HUES48 (cell line): ENCODE measurements at regions not wholly inside any gene's neighbourhood (a gene's known extent, or its start where the extent isn't known, plus 50 kb on each side); places are given as distances from the start of the nearest gene placed in this dataset.

Experiments used
- H3K27ac ChIP-seq: one replicate; pipeline ENCODE4 v1.7.0; 2013; ENCODE audit warnings: low read depth, low read length, inconsistent platforms
- H3K27me3 ChIP-seq: 2 replicates; pipeline ENCODE4 v1.6.1; 2013; ENCODE audit warnings: mild to moderate bottlenecking, low read length; ENCODE audit not compliant: control insufficient read depth, insufficient read depth
- H3K36me3 ChIP-seq: 2 replicates; pipeline ENCODE4 v1.6.1; 2013; ENCODE audit warnings: low read length; ENCODE audit not compliant: control insufficient read depth, insufficient read depth
- H3K4me1 ChIP-seq: 2 replicates; pipeline ENCODE4 v1.6.1; 2013; ENCODE audit warnings: mild to moderate bottlenecking, low read length; ENCODE audit not compliant: control insufficient read depth, insufficient read depth
- H3K4me3 ChIP-seq: 2 replicates; pipeline ENCODE4 v1.5.1; 2013; ENCODE audit warnings: mild to moderate bottlenecking, low read depth, low read length
- H3K9ac ChIP-seq: 2 replicates; pipeline ENCODE4 v1.6.1; 2013; ENCODE audit warnings: mild to moderate bottlenecking, low read depth, low read length, moderate library complexity
- H3K9me3 ChIP-seq: 2 replicates; pipeline ENCODE4 v1.6.1; 2013; ENCODE audit warnings: low read length; ENCODE audit not compliant: control insufficient read depth, insufficient read depth

- H3K27ac ChIP-seq = no peak overlapping the region
- H3K27me3 ChIP-seq = no peaks in the 10 kb centered on the region
- no peaks in the 10 kb centered on the region for H3K36me3 ChIP-seq
- H3K9me3 ChIP-seq = no peaks in the 10 kb centered on the region
- H3K4me1 ChIP-seq = no peaks in the 10 kb centered on the region
- H3K4me3 ChIP-seq = no peak overlapping the region
- no peak overlapping the region for H3K9ac ChIP-seq
Observed at GRCh38 chr10:124283949-124284250, 134.8 kb downstream of the OAT start.

DNA sequence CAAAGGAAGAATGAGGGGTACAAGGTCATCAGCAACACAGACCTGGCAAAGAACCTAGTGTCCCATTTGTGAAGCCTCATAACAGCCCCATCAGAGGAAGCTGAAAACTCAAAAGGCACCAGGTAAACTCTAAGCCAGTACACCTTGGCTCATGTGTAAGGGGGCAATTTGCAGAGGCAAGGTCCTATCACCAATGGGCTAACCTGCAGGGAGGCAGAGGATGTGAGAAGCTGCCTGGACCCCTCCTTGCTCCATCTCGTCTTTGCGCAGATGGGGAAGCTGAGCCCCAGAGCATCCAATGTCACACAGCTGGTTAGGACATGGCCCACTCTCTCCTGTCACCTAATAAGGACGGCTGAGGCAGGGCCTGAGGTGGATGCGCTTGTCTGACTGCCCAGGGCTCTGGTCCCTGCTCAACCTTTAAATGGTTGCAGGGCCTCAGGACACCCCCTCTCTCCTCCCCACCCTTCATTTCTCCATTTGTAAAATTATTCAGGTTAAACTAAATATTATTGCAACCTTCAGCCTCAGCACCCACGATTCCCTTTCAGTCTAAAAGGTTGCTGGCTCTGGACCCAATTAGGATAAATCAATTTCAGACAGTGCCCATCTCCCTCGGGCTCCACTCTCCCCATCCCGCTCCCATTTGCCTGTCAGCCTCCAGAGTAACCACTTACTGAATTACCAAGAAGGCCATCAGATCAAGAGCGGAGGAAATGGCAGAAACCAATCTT, 135.3 kb downstream of the OAT start:
- Histone ChIP-seq H3K27ac (no peak overlapping the region), H3K4me3 (no peak overlapping the region), H3K36me3 (no peaks in the 10 kb centered on the region), H3K9me3 (0 out of 2 replicates have a peak, but pooled peaks cover 4% of the 10 kb centered on the region), H3K9ac (no peak overlapping the region), H3K27me3 (no peaks in the 10 kb centered on the region), H3K4me1 (no peaks in the 10 kb centered on the region)

- Histone ChIP-seq H3K4me3 (no peak overlapping the region), H3K9ac (no peak overlapping the region), H3K4me1 (no peaks in the 10 kb centered on the region), H3K27ac (no peak overlapping the region), H3K36me3 (no peaks in the 10 kb centered on the region), H3K9me3 (0 out of 2 replicates have a peak, but pooled peaks cover 5% of the 10 kb centered on the region), H3K27me3 (no peaks in the 10 kb centered on the region)
Observed at GRCh38 chr10:124282326-124282725, 136.4 kb downstream of the OAT start.

DNA sequence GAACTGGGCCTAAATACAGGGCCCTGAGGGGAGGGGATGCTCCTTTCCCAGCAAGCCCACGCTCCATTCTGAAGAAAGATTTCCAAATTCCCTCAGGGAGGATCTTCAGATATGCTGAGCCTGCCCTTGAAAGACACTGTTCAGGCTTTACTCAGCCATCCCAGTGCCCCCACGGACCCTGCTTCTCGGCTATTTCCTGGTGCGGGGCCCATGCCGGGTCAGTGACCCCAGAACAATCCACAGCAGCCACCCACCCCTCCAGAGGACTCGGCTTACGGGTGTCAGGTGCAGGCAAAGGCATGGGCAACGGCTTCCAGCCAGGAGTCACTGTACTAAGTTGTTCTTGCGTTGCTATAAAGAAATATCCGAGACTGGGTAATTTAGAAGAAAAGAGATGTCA, 137.1 kb downstream of the OAT start:
- Histone ChIP-seq H3K27ac (no peak overlapping the region), H3K9me3 (0 out of 2 replicates have a peak, but pooled peaks cover 5% of the 10 kb centered on the region), H3K9ac (no peak overlapping the region), H3K27me3 (no peaks in the 10 kb centered on the region), H3K36me3 (no peaks in the 10 kb centered on the region), H3K4me3 (no peak overlapping the region), H3K4me1 (no peaks in the 10 kb centered on the region)

GRCh38 chr10:124280916-124281315, 137.8 kb downstream of the OAT start:
- Histone ChIP-seq H3K4me1 (no peaks in the 10 kb centered on the region), H3K9me3 (0 out of 2 replicates have a peak, but pooled peaks cover 5% of the 10 kb centered on the region), H3K27me3 (no peaks in the 10 kb centered on the region), H3K9ac (no peak overlapping the region), H3K27ac (no peak overlapping the region), H3K36me3 (no peaks in the 10 kb centered on the region), H3K4me3 (no peak overlapping the region)

DNA sequence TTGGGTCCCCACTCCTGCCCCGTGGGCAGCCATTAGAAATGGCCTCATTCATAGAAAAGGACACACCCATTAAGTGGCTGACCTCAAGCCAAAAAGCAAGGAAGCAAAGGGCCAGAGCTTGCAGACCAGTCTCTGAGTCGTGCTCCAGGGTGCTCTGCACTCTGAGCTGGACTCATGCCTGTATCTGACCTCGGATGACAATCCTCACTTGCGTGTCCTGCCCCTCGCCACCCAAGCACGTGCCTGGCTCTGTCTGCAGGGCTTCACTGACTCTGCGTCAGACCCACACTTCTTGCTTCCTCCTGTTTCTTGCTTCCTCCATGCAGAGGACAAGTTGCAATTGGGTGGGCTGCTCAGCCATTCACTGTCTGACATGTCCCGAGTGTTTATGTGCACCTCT, 138.8 kb downstream of the OAT start:
- 0 out of 2 replicates have a peak, but pooled peaks cover 5% of the 10 kb centered on the region for H3K9me3 ChIP-seq
- H3K4me1 ChIP-seq = no peaks in the 10 kb centered on the region
- H3K4me3 ChIP-seq = no peak overlapping the region
- H3K27ac ChIP-seq = no peak overlapping the region
- H3K36me3 ChIP-seq = no peaks in the 10 kb centered on the region
- no peak overlapping the region for H3K9ac ChIP-seq
- no peaks in the 10 kb centered on the region for H3K27me3 ChIP-seq

DNA sequence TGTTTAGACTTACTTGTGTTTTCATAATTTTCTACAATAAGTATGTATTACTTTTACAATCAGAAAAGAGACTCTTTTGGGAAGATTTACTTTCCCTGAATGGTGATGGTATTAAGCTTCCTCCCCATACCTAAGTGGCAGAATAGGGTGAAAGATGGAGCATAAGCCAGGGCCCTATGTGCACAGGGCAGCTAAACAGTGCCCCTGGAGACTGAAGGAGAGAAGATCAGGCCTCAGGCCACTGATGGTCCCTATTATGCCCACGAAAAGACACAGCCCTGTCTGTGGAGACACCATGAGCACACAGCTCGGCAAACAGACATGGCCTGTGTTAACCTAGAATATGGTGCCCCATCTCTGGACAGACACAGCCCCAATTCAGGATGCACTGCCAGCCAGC, 139.4 kb downstream of the OAT start:
- no peak overlapping the region for H3K9ac ChIP-seq
- no peak overlapping the region for H3K27ac ChIP-seq
- no peak overlapping the region for H3K4me3 ChIP-seq
- no peaks in the 10 kb centered on the region for H3K4me1 ChIP-seq
- 0 out of 2 replicates have a peak, but pooled peaks cover 5% of the 10 kb centered on the region for H3K9me3 ChIP-seq
- no peaks in the 10 kb centered on the region for H3K36me3 ChIP-seq
- H3K27me3 ChIP-seq = no peaks in the 10 kb centered on the region

- Histone ChIP-seq H3K27me3 (no peaks in the 10 kb centered on the region), H3K36me3 (no peaks in the 10 kb centered on the region), H3K27ac (no peak overlapping the region), H3K9me3 (peaks cover 9% of the 10 kb centered on the region; the same call in 1 of the 2 replicates), H3K9ac (no peak overlapping the region), H3K4me1 (no peaks in the 10 kb centered on the region), H3K4me3 (no peak overlapping the region)
Observed at GRCh38 chr10:124278356-124278755, 140.4 kb downstream of the OAT start.

DNA sequence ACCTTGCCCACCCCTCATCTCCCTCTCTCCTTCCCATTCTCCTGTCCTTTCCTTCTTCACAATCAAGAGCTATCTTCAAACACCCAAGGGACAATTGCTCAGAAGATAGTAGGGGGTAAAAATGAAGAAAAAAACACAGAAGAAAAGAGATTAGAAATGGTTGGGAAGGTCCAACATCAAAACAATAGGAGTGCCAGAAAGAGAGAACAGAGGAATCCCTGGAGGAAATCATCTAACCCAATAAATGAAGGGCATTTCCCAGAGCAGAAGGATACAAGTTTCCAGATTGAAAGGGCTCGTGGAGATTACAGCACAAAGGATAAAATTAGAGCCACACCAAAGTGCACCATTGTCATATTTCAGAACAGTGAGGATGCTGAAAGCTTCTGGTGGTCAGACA, 145.6 kb downstream of the OAT start:
- Histone ChIP-seq H3K9me3 (peaks cover 15% of the 10 kb centered on the region), H3K27ac (no peak overlapping the region), H3K4me1 (no peaks in the 10 kb centered on the region), H3K9ac (no peak overlapping the region), H3K36me3 (no peaks in the 10 kb centered on the region), H3K27me3 (no peaks in the 10 kb centered on the region), H3K4me3 (no peak overlapping the region)

GRCh38 chr10:124271676-124272075, 147.0 kb downstream of the OAT start:
- Histone ChIP-seq H3K27me3 (no peaks in the 10 kb centered on the region), H3K27ac (no peak overlapping the region), H3K36me3 (no peaks in the 10 kb centered on the region), H3K4me3 (no peak overlapping the region), H3K9ac (no peak overlapping the region), H3K4me1 (no peaks in the 10 kb centered on the region), H3K9me3 (peaks cover 15% of the 10 kb centered on the region)

- Histone ChIP-seq H3K27ac (no peak overlapping the region), H3K4me3 (no peak overlapping the region), H3K4me1 (no peaks in the 10 kb centered on the region), H3K27me3 (no peaks in the 10 kb centered on the region), H3K9ac (no peak overlapping the region), H3K9me3 (peaks cover 15% of the 10 kb centered on the region), H3K36me3 (no peaks in the 10 kb centered on the region)
Observed at GRCh38 chr10:124270530-124271327, 148.0 kb downstream of the OAT start.
